GM23338 (cell line): ENCODE measurements at regions not wholly inside any gene's neighbourhood (a gene's known extent, or its start where the extent isn't known, plus 50 kb on each side); places are given as distances from the start of the nearest gene placed in this dataset.

Experiments used
- ETS1 ChIP-seq: IDR thresholded peaks from 2 replicates; pipeline ENCODE4 v1.6.1; 2016; ENCODE audit warnings: antibody characterized with exemption
- EZH2 ChIP-seq: fragments of 200-600 bp; sonication (generic); IDR thresholded peaks from one replicate; pipeline ENCODE4 v1.8.0; 2017; ENCODE audit warnings: antibody characterized with exemption, mild to moderate bottlenecking, low read depth; ENCODE audit not compliant: unreplicated experiment
- EZH2phosphoT487 ChIP-seq: fragments of 200-600 bp; sonication (generic); IDR thresholded peaks from one replicate; pipeline ENCODE4 v1.8.1; 2018; ENCODE audit warnings: antibody characterized with exemption; ENCODE audit not compliant: unreplicated experiment
- JUNB ChIP-seq: IDR thresholded peaks from one replicate; pipeline ENCODE4 v1.6.1; 2016; ENCODE audit warnings: antibody characterized with exemption; ENCODE audit not compliant: unreplicated experiment
- STAT1 ChIP-seq: IDR thresholded peaks from one replicate; pipeline ENCODE4 v1.6.1; 2016; ENCODE audit warnings: antibody characterized with exemption; ENCODE audit not compliant: unreplicated experiment
- TF ChIP-seq, protein P1 (sequence below), 2 experiments: fragments of 200-600 bp in 1 of 2; sonication (generic) in 1 of 2; conservative IDR thresholded peaks; 2 replicates each; pipeline versions ENCODE4 v1.5.1 to v1.6.1; 2016 to 2017; ENCODE audit warnings: antibody characterized with exemption in 2 of 2, low read depth in 2 of 2, mild to moderate bottlenecking in 2 of 2, moderate library complexity in 1 of 2
- TF ChIP-seq, protein P2 (sequence below): IDR thresholded peaks from one replicate; pipeline ENCODE4 v1.6.1; 2018; ENCODE audit warnings: antibody characterized with exemption; ENCODE audit not compliant: unreplicated experiment

DNA sequence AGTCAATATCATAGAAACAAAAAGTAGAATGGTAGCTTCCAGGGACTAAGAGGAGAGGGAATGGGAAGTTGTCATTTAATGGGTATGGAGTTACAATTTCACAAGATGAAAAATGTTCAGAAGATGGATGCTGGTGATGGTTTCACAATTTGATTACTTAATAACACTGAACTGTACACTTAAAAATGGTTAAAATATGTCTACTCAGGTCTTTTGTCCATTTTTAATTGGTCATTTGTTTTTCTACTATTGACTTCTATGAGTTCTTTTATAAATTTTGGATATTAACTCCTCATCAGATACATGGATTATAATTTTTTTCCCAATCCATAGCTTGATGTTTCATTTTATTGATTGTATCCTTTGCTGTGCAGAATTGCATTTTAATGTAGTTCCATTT, 275.5 kb downstream of the AKAIN1 start:
- TF ChIP-seq, protein P1, sequence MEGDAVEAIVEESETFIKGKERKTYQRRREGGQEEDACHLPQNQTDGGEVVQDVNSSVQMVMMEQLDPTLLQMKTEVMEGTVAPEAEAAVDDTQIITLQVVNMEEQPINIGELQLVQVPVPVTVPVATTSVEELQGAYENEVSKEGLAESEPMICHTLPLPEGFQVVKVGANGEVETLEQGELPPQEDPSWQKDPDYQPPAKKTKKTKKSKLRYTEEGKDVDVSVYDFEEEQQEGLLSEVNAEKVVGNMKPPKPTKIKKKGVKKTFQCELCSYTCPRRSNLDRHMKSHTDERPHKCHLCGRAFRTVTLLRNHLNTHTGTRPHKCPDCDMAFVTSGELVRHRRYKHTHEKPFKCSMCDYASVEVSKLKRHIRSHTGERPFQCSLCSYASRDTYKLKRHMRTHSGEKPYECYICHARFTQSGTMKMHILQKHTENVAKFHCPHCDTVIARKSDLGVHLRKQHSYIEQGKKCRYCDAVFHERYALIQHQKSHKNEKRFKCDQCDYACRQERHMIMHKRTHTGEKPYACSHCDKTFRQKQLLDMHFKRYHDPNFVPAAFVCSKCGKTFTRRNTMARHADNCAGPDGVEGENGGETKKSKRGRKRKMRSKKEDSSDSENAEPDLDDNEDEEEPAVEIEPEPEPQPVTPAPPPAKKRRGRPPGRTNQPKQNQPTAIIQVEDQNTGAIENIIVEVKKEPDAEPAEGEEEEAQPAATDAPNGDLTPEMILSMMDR (conservative IDR thresholded peaks at IDR 0.05; ENCODE audit: low read depth in 2 of 2): no peak
- TF ChIP-seq ETS1 (no peak), EZH2 (no peak), STAT1 (no peak), JUNB (no peak), EZH2phosphoT487 (no peak)
- TF ChIP-seq, protein P2, sequence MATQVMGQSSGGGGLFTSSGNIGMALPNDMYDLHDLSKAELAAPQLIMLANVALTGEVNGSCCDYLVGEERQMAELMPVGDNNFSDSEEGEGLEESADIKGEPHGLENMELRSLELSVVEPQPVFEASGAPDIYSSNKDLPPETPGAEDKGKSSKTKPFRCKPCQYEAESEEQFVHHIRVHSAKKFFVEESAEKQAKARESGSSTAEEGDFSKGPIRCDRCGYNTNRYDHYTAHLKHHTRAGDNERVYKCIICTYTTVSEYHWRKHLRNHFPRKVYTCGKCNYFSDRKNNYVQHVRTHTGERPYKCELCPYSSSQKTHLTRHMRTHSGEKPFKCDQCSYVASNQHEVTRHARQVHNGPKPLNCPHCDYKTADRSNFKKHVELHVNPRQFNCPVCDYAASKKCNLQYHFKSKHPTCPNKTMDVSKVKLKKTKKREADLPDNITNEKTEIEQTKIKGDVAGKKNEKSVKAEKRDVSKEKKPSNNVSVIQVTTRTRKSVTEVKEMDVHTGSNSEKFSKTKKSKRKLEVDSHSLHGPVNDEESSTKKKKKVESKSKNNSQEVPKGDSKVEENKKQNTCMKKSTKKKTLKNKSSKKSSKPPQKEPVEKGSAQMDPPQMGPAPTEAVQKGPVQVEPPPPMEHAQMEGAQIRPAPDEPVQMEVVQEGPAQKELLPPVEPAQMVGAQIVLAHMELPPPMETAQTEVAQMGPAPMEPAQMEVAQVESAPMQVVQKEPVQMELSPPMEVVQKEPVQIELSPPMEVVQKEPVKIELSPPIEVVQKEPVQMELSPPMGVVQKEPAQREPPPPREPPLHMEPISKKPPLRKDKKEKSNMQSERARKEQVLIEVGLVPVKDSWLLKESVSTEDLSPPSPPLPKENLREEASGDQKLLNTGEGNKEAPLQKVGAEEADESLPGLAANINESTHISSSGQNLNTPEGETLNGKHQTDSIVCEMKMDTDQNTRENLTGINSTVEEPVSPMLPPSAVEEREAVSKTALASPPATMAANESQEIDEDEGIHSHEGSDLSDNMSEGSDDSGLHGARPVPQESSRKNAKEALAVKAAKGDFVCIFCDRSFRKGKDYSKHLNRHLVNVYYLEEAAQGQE: no peak
